ENCODE measurements at regions not wholly inside any gene's neighbourhood (a gene's known extent, or its start where the extent isn't known, plus 50 kb on each side); places are given as distances from the start of the nearest gene placed in this dataset.

- Mint-ChIP-seq H3K9me3 (no peaks in the 10 kb centered on the region), H3K27ac (no peak overlapping the region), H3K4me3 (peak overlapping the region; percentile 74), H3K4me1 (ENCODE audit: low read depth) (peaks cover 10% of the 10 kb centered on the region), H3K36me3 (ENCODE audit: low read depth) (no peaks in the 10 kb centered on the region), H3K27me3 (no peaks in the 10 kb centered on the region)
- POLR2A ChIA-PET = no interaction called here
- intact Hi-C loops (cut with micrococcal nuclease) = no loop called here
- ATAC-seq (no peak), DNase-seq (no peak)
- TF ChIP-seq CTCF (IDR thresholded peaks at IDR 0.05) = no peak
- CTCF ChIA-PET = no interaction called here
Observed at GRCh38 chr1:234675572-234675971, 65.6 kb upstream of the IRF2BP2 start.

- Mint-ChIP-seq H3K36me3 (ENCODE audit: low read depth) (no peaks in the 10 kb centered on the region), H3K4me1 (ENCODE audit: low read depth) (peaks cover 10% of the 10 kb centered on the region), H3K4me3 (no peak overlapping the region), H3K27ac (no peak overlapping the region), H3K27me3 (no peaks in the 10 kb centered on the region), H3K9me3 (no peaks in the 10 kb centered on the region)
- no peak for ATAC-seq
- no peak for TF ChIP-seq CTCF (IDR thresholded peaks at IDR 0.05)
- ChIA-PET POLR2A (no interaction called here), CTCF (no interaction called here)
- intact Hi-C loops (cut with micrococcal nuclease) = no loop called here
- no peak for DNase-seq
Observed at GRCh38 chr1:234675006-234675405, 65.0 kb upstream of the IRF2BP2 start.

GRCh38 chr1:234674218-234674815 is 64.3 kb upstream of the IRF2BP2 start:
- H3K27me3 Mint-ChIP-seq = no peaks in the 10 kb centered on the region
- H3K4me3 Mint-ChIP-seq = no peak overlapping the region
- H3K27ac Mint-ChIP-seq = no peak overlapping the region
- peaks cover 10% of the 10 kb centered on the region for H3K4me1 Mint-ChIP-seq (ENCODE audit: low read depth)
- no peak for TF ChIP-seq CTCF (IDR thresholded peaks at IDR 0.05)
- POLR2A ChIA-PET = no interaction called here
- no peak for DNase-seq
- no peaks in the 10 kb centered on the region for H3K36me3 Mint-ChIP-seq (ENCODE audit: low read depth)
- no peaks in the 10 kb centered on the region for H3K9me3 Mint-ChIP-seq
- no peak for ATAC-seq
- intact Hi-C loops (cut with micrococcal nuclease) = no loop called here
- CTCF ChIA-PET = no interaction called here

GRCh38 chr1:234672349-234673135 is 62.6 kb upstream of the IRF2BP2 start:
- Mint-ChIP-seq H3K4me3 (no peak overlapping the region), H3K9me3 (peaks cover 2% of the 10 kb centered on the region), H3K36me3 (ENCODE audit: low read depth) (no peaks in the 10 kb centered on the region), H3K27ac (no peak overlapping the region), H3K27me3 (no peaks in the 10 kb centered on the region), H3K4me1 (ENCODE audit: low read depth) (peaks cover 11% of the 10 kb centered on the region)
- DNase-seq = no peak
- ATAC-seq = no peak
- TF ChIP-seq CTCF (IDR thresholded peaks at IDR 0.05) = no peak
- CTCF ChIA-PET = no interaction called here
- intact Hi-C loops (cut with micrococcal nuclease) = no loop called here
- POLR2A ChIA-PET = no interaction called here

- peaks cover 2% of the 10 kb centered on the region for H3K9me3 Mint-ChIP-seq
- no peaks in the 10 kb centered on the region for H3K36me3 Mint-ChIP-seq (ENCODE audit: low read depth)
- no peak overlapping the region for H3K4me3 Mint-ChIP-seq
- no peak for TF ChIP-seq CTCF (IDR thresholded peaks at IDR 0.05)
- H3K27me3 Mint-ChIP-seq = no peaks in the 10 kb centered on the region
- POLR2A ChIA-PET = no interaction called here
- H3K4me1 Mint-ChIP-seq (ENCODE audit: low read depth) = peaks cover 8% of the 10 kb centered on the region
- CTCF ChIA-PET = interaction anchor here (1.6 kb wide), 1 partner anchor 22 kb away, joined by 3 read pairs; no protein-coding TSS in a partner anchor
- no peak for DNase-seq
- intact Hi-C loops (cut with micrococcal nuclease) = no loop called here
- ATAC-seq = no peak
- H3K27ac Mint-ChIP-seq = no peak overlapping the region
Observed at GRCh38 chr1:234670967-234671626, 61.1 kb upstream of the IRF2BP2 start.

Measured in activated CD8-positive, alpha-beta T cell treated with anti-CD3 and anti-CD28 coated beads for 36 hours (primary cell).